HG03139 (cell line): ENCODE measurements at regions not wholly inside any gene's neighbourhood (a gene's known extent, or its start where the extent isn't known, plus 50 kb on each side); places are given as distances from the start of the nearest gene placed in this dataset.
A peak's percentile ranks its signal among the peaks of the same experiment; 100 is the strongest.

ENCODE experiments used
- ATAC-seq: cut with Tn5 transposase; IDR thresholded peaks from one replicate; pipeline ENCODE4 v1.9.1; 2021; ENCODE audit not compliant: unreplicated experiment

- ATAC-seq: no peak
These were observed 94.3 kb downstream of the CEBPB start for GRCh38 chr20:50284811-50285375.

DNA sequence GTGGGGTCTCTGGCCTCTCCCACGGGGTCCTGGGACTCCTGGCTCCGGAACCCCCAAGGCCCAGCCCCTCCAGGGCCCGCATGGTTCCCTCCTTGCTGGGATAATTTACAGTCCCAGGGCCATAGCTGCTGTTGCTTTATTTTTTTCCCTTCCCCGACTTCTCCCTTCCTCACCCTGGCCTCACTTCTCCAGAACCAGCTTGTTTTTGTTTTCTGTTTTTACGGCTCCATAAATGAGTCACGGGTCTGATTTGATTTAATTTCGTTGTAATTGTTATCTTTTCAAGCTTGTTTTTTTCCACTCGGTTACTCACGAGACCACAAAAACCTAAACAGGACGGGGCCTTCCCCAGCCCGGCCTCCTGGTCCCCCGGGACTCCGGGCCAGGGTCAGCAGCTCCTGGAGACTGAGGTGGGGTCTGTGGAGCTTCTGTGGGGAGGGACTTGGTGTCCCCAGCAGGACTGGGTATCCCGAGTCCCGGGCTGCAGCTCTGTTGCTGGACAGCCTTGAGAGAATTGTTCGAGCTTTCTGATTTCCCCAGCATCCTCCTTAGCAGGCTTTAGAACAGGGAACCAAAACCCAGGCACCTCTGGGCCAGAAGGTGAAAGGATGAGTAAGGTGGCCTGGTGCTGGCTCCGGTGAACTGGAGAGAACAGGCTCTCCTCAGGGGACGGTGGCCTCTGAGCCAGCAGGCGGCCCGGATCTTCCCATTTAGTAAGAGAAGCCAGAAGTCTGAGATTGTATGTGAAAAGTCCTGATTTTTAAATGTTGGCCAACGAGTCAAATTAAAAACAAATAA lies 94.9 kb downstream of the CEBPB start:
- peak; percentile 66 for ATAC-seq

GRCh38 chr20:50286174-50286511 lies 95.5 kb downstream of the CEBPB start:
- peak; percentile 25 for ATAC-seq

DNA sequence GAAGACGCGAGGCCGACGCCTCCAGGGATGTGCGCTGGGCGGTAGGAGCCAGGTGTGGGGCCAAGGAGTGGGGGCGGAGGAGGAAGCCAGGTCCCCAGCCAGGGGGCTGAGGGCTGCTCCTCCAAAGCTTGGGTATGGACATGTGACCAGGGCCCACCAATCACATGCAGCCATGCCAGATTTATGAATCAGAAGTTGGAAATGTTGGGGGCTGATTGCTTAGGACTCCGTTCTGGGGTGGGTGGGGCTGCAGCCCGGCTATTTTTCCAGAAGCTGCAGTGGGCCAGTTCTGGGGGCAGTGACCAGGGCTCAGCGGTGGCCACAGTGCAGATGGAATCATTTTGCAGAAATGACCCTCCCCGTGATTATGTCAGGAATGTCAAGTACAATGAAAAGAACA lies 96.0 kb downstream of the CEBPB start:
- ATAC-seq: no peak

DNA sequence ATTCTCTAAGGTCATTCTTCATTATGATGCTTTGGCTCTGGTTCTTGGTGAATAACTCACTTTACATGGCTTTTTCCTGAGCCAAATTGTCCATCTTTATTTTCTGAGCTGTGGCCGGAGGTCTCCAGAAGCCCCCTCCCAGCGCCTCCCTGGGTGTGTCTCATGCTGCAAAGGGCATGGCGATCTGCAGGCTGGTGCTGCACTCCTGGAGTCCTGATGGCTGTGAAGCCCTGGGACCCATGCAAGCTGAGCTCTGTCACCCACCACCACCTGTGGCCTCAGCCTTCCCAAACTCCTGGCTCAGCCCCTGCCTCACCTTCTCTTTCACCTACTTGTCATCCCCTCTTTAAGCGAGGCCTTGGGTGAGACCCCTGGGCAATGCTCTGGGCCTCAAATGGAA lies 96.9 kb downstream of the CEBPB start:
- no peak for ATAC-seq

DNA sequence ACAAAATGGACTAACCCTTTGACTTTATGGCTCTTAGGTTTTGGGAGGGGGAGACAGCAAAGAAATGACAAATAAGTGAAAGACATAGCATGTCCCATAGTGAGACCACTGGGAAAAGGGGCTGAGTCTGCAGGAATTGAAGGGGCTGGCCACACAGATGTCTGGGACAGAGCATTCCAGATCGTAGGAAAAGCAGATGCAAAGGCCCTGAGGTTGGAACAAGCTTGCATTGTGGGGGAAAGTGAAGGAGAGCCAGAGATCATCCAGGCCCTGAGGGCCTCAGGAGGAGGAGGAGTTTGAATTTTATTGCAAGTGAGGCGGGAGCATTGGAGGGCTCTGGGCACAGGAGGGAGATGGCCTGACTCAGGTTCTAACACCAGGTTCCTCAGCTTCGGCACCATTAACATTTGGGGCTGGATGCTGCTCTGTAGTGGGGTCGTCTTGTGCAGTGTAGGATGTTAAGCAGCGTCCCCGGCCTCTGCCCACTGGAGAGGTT lies 97.5 kb downstream of the CEBPB start:
- no peak for ATAC-seq

- ATAC-seq: no peak
These were observed 99.0 kb downstream of the CEBPB start for GRCh38 chr20:50289581-50289980.

DNA sequence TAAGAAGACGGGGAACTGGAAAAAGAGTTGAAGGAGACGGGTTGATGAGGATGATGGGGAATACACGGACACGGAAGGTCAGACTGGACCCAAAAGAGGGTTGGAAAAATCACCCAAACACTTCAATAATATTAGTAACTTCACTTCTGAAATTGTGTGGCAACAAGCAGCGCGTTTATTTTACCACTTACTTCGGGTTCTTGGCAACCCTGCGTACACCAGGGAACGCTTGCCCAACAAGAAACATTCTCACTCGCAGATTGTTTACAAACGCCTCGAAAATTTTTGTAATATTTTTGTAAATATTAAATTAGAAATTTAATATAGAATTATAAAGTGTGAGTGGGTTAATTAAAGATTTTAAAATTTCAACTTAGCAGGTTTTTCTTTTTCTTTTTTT lies 99.5 kb downstream of the CEBPB start:
- no peak for ATAC-seq

DNA sequence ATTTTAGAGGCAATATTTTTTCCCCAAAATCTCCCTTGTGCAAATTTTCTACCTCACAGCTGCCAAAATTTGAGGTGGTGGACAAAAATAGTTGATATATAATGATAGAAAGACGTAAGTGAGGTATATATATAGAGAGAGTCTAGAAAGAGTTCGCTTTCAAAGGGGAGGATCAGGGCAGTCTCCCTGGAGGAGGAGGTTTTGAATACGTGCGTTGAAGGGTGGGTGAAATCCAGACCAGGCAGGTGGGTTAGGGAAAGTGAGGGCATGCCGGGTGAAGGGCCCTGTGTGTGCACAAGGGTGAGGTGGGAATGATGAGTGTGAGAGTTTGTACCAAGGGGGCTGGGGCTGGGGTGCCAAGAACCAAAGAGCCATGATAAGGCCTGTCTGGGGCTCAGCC lies 100.2 kb downstream of the CEBPB start:
- ATAC-seq: no peak

DNA sequence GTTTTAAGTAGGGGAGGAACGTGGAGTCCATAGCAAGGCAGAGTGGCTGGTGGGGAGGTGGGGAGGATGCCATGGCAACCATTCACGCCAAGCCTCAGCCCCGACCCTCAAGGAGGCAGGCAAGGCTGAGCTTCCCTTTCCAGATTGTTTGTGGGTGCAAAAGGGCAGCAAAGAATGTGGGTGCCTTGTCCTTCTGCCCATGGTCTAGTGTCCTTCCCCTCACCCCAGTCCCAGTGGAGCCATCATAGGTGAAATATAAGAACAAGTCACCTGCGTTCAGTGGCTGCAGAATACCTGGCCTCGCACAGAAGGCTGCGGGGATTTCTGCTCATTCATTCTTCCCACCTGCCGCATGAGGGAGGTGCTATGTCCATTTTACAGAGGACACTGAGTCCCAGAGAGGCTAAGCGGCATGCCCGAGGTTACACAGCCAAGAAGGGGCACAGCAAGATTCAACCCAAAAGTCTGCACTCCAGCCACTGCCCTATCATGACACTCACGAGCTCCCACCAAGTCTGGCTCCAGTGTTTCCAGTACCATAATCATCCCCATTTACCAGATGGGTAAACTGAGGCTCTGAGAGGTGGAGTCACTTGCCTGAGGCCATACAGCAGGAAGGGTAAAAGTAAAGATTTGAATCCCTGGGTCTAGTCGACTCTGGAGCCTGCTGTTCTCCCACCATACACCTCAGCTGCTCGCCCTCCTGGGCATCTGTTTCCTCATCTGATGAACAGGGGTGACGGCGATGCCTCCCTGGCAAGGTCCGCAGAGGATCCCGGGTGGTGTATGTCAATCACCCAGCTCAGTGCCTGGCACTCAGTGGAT lies 100.8 kb downstream of the CEBPB start:
- no peak for ATAC-seq

GRCh38 chr20:50292079-50292590 lies 101.5 kb downstream of the CEBPB start:
- no peak for ATAC-seq

GRCh38 chr20:50292591-50293283 lies 102.1 kb downstream of the CEBPB start:
- ATAC-seq: no peak

- no peak for ATAC-seq
These were observed 102.9 kb downstream of the CEBPB start for GRCh38 chr20:50293284-50294139.

DNA sequence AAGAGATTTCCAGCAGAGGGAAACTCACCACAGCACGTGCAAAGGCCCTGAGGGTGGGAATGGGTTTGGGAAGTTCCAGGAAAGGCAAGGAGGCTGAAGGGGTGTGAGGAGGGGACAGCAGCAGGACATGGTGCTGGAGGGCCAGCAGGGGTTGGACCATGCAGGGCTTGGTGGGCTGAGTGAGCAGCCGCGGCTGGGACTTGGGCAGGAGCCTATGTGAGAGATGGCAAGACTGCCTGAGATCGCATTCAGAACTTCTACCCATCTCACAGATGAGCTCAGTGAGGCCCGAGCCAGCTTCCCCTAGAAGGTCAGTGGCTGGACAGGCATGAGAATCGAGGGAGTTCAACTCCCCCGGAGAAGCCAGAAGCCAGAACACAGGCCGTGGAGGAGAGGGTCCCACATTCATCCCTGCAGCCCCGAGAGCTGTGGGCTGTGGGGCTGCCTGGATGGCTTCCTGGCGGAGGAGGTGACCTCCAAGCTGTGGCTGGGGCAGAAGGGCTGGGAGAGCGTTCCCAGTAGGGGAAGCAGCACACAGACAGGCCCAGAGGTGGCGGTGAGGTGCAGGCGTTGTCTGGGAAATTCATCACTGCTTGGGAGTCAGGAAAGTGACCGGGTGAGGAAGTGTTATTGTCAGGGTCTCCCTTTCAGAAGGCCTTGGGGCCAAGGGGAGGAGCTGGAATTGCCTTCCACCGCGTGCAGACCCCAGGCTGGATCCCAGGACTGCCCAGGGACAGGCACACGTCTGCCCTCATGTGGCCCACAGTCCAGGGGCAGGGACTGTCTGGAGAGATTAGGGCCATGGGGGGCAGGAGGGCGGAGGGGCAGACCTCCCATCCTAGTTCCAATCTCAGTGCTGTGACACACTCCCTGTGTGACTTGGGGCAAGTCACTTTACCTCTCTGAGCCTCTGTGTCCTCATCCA lies 103.8 kb downstream of the CEBPB start:
- no peak for ATAC-seq

GRCh38 chr20:50295345-50295744 lies 104.7 kb downstream of the CEBPB start:
- no peak for ATAC-seq

GRCh38 chr20:50295762-50296449 lies 105.3 kb downstream of the CEBPB start:
- no peak for ATAC-seq

DNA sequence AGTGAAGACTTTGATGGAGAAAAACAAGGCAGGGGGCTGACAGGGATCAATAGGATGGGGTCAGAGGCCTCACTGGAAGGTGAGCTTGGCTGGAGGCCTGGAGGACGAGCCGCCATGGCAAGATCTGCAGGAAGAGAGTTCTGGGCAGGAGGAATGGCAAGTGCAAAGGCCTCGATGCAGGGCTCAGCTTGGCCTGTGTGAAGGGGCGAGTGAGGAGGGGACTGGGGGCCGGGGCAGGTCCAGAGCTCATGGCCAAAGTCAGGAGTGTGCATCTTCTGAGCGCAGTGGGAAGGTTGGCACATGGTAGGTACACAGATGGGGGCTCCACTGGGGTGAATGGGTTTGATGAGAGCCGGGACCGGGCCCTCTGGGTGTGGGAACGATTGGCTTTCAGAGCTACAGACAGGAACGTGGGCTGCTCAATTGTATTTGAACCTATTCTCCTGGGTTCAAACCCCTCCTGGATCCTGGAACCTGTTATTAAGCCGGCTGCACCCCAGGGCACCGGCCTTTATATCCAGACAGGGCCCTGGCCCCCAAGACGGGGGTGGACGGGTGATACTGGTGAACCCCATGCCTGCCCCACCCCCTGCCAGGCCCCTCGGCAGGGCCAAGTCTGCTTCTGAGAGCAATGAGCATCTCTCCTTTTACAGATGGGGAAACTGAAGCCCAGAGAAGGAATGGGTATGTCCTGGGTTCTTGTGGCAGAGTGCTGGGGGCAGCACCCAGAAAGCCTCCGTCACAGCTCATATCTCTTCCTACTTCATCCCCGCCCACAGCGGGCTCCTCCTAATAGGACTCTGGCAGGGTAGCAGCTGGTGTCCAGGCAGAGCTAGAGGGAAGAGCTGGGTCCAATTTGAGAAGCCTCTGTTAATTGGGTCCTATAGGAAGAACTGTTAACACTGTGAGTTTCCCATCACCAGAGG lies 106.1 kb downstream of the CEBPB start:
- no peak for ATAC-seq
